Non-pigmented ciliary epithelial cell (primary cell): ENCODE measurements at regions not wholly inside any gene's neighbourhood (a gene's known extent, or its start where the extent isn't known, plus 50 kb on each side); places are given as distances from the start of the nearest gene placed in this dataset.
"Not testable (repeated sequence)": the region's sequence is repeated elsewhere in the genome, so short reads cannot be mapped to it uniquely, and the experiment has no call there.

ENCODE experiments used
- DNase-seq: peaks from one replicate; pipeline ENCODE4 v3.0.0-alpha.2; 2010; ENCODE audit warnings: low read depth

- no peak for DNase-seq
Measured at GRCh38 chr6:27854421-27854820, 57.8 kb downstream of the OR2B2 start.

GRCh38 chr6:27851440-27851839 is 60.8 kb downstream of the OR2B2 start:
- no peak for DNase-seq

- not testable (repeated sequence) for DNase-seq
Measured at GRCh38 chr6:27849001-27849400, 63.2 kb downstream of the OR2B2 start.

- no peak for DNase-seq
Measured at GRCh38 chr6:27847706-27848105, 64.5 kb downstream of the OR2B2 start.

GRCh38 chr6:27840572-27840971 is 71.6 kb downstream of the OR2B2 start:
- DNase-seq, result no peak

- DNase-seq, result no peak
Measured at GRCh38 chr6:27839626-27840475, 72.3 kb downstream of the OR2B2 start.

- no peak for DNase-seq
Measured at GRCh38 chr6:27838945-27839625, 73.1 kb downstream of the OR2B2 start.

- DNase-seq, result peak; percentile 98
Measured at GRCh38 chr6:27838058-27838944, 73.9 kb downstream of the OR2B2 start.

- DNase-seq, result no peak
Measured at GRCh38 chr6:27837625-27838057, 74.6 kb downstream of the OR2B2 start.

GRCh38 chr6:27836783-27837624 is 75.2 kb downstream of the OR2B2 start:
- no peak for DNase-seq

GRCh38 chr6:27836141-27836782 is 75.9 kb downstream of the OR2B2 start:
- DNase-seq, result no peak

GRCh38 chr6:27834879-27835549 is 77.2 kb downstream of the OR2B2 start:
- no peak for DNase-seq

- DNase-seq, result no peak
Measured at GRCh38 chr6:27834384-27834783, 77.8 kb downstream of the OR2B2 start.

- not testable (repeated sequence) for DNase-seq
Measured at GRCh38 chr6:27831434-27832081, 80.6 kb downstream of the OR2B2 start.

- not testable (repeated sequence) for DNase-seq
Measured at GRCh38 chr6:27830600-27831433, 81.4 kb downstream of the OR2B2 start.

- DNase-seq, result no peak
Measured at GRCh38 chr6:27830212-27830599, 82.0 kb downstream of the OR2B2 start.

- DNase-seq, result no peak
Measured at GRCh38 chr6:27829453-27830211, 82.6 kb downstream of the OR2B2 start.

GRCh38 chr6:27827477-27827876 is 84.7 kb downstream of the OR2B2 start:
- DNase-seq, result not testable (repeated sequence)
